Nucleus accumbens (tissue), 56 donors: ENCODE measurements at regions not wholly inside any gene's neighbourhood (a gene's known extent, or its start where the extent isn't known, plus 50 kb on each side); places are given as distances from the start of the nearest gene placed in this dataset.
A peak's percentile ranks its signal among the peaks of the same experiment; 100 is the strongest.

Experiments
- DNase-seq, 56 donors: peaks; one replicate each; lab custom pipeline; 2025; lab: John Stamatoyannopoulos, UW

DNA sequence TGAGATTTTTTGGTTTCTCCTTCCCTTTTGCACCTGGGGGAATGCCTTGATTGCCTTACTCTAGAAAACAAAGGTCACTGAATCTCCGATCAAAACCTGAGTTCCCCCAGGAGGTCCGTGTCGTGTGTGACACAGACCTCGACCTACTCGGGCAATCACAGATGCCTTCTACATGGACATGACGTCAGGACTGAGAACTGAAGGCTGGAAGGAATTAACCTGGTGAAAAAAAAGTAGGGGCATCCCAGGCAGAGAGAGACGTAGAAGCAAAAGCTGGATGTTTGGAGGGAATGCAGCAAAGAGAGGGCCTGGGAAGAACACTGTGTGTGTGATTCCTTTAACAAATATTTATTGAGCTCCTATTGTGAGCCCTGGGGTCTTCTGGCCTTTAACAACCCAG lies 178.0 kb downstream of the PRDM2 start:
- no peak for DNase-seq

DNA sequence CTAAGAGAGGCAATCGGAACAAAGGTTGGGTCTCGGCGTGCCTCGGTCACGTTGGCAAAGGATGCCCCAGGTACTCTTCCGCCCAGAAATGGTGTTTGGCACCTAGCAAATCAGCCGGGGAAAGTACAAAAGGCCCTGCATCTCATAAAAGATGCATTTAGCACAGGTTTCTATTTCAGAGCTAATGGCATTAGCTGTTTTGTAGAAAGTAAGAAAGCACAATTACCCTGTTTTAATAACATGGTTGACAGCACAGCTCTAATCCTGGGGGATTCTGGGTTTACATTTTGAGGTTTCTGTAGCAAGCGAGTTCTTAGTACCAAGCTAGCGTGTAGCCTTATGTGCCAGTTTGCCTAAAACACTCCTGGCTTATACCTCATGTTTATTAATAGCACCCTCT lies 178.5 kb downstream of the PRDM2 start:
- no peak for DNase-seq

DNA sequence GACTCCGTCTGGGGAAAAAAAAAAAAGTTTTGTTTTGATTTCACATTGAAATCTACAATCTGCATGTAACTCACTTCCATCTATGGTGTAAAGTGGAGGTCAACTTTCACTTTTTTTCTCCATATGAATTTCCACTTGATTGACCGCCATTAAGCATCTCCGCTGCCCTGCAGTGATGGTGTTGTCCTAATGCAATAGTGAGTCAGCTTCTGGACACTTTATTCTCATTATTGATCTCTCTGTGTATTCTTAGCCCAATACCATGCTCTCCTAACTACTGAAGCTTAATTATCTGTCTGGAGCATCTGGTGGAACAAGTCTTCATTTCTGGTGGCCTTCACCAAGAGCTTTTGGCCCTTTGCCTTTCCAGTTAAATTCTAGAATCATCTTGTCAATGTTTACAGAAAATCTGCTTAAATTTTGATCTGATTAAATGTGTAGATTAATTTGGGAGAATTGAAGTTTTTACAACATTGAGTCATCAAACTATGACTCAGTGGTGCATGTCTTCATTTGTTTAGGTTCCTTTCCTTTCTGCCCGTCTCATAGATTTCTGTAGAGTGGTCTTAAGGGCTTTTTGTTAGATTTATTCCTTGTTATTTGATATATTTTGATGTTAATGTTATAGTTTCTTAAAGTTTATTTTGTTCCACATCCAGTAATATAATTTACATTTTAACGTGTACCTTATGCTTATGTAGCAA lies 181.5 kb downstream of the PRDM2 start:
- DNase-seq: no peak

DNA sequence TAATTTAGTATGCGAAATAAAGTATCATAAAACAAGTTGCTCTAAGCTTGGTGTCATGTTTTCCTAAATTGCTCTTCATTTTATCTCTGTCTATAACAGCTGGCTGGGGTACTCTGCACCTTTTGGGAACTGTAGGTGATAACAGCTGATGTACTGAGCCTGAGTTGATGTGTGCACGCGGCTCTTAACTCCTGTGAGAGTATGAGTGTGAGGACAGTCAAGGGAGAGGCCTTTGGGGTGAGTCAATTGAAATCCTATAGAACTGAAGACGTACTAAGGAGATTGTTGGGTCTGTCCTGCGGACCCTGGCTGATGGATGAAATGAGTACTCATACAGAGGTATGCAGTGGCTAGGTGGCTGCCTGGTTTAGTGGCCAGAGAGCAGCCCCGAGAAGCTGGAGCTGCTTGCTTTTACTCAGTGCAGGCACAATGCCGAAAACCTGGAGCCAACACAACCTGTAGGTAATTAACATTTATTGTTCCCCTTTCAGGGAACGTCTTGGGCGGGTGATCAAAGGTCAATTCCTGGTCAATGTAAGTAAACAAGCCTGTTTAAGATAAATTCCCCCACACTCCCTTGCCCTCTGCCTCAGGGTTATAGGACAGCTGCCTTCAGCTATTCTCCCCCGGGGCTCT lies 188.5 kb downstream of the PRDM2 start:
- DNase-seq: no peak

DNA sequence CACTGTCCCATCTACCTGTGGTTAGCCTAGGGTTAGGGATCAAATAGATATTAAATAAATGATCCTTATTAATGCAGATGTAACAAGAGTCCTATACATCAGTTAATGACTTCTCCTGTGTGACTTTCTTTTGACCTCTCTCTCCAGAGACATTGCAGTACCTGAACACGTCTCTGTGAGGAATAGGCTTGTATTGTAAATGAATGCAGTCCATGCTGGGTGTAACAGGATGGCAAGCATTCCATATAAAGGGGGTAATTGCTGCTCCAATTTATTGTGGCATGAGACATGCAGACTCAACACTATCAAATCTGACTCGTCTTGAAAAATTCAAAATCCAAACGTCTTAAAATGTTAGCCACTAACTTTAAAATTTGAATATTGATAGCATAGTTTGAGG lies 189.5 kb downstream of the PRDM2 start:
- DNase-seq: no peak

- DNase-seq: no peak
Observed at GRCh38 chr1:13890766-13891165, 190.8 kb downstream of the PRDM2 start.

DNA sequence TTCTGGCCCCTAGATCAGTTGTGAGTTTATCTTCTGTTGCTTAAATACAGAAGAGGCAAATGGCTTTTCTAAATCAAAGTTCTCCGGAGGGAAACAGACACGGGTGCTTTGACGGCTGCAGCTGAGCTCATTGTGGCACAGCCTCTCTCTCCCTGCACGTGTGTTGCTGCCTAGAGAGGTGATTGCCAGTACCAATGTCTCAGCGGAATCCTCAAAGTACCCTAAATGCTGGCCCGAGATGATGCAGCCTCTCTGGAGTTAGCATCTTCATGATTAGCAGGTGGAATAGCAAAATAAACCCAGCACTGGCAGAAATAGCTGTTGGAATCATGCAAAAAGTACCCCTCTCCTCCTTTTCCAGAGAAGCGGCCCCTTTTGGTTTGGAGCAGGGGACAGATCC lies 192.2 kb downstream of the PRDM2 start:
- peak in 1 of 56 donors; percentile 19 for DNase-seq

DNA sequence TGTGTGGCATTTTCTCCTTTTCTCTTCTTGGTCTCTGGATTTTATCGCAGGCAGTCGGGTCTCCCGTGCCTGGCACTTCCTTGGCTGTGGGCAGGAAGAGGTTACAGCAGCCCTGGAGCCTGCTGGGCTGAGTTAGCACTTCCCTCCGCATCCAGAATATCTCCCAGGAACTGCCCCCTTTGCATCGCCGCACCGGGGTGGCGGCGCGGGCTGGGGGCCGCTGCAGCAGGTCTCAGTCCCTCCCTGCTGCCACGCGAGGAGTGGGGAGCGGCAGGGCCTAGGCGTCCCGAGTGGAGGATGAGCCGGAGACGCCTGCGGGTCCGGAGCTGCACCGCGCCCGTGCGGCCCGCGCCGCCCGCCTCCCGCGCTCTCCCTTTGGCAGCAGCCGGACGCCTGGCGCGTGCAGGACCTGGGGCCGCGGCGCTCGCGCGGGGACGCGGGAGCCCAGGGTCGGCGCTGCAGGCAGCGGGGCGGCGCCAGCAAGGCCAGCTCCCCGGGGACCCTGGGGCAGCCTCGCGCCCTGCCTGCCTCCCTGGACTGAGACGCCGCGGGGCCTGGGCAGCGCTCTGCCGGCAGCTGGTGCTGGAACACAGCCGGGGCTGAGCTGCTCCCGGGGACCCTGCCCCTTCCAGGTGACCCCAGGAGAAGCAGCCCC lies 192.8 kb downstream of the PRDM2 start:
- DNase-seq: peak in 15 of 56 donors; percentile 1 to 50 (median 22)

- no peak for DNase-seq
Observed at GRCh38 chr1:13893409-13893821, 193.4 kb downstream of the PRDM2 start.

- no peak for DNase-seq
Observed at GRCh38 chr1:13896932-13897331, 196.9 kb downstream of the PRDM2 start.

DNA sequence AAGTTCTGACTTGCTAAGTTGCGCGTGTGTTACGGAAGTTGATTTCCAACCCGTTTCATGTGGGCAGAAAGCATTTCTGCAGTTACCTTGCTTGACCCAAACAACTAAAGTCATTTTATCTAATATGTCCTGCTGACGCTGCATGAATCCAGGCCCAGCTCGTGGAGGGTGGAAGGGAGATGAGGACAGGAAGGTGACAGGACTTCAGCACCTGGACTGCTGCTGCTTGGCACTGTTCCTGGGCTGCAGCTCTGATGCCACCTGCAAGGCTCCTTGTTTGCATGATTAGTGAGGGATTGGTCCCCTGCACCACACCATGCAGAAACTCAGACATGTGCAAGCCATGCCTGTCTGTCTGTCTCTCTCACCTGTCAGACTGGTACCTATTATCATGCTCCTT lies 198.4 kb downstream of the PRDM2 start:
- DNase-seq: no peak

GRCh38 chr1:13899856-13900255 lies 199.9 kb downstream of the PRDM2 start:
- DNase-seq: no peak

- DNase-seq: no peak
Observed at GRCh38 chr1:13900583-13900982, 200.6 kb downstream of the PRDM2 start.

DNA sequence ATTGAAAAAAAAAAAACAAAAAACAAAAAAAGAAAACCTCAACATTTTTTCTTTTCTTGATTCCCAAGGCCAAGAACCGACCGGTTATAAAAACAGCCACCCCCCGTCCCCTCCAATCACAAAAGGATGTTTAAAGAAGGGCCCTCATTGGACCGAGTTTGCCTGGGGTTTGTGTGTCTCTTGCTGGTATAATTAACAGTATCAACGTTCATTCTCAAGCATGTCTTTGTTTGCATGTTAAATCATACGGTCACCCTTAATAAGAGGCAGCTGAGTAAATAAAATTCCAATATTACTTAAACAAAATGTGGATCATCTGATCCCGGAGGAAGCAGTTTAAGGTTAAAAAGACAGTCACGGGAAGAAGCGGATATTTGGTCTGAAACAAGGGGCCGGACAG lies 201.1 kb downstream of the PRDM2 start:
- DNase-seq: no peak

- DNase-seq: no peak
Observed at GRCh38 chr1:13901597-13901996, 201.6 kb downstream of the PRDM2 start.

- no peak for DNase-seq
Observed at GRCh38 chr1:13908128-13908527, 208.1 kb downstream of the PRDM2 start.

DNA sequence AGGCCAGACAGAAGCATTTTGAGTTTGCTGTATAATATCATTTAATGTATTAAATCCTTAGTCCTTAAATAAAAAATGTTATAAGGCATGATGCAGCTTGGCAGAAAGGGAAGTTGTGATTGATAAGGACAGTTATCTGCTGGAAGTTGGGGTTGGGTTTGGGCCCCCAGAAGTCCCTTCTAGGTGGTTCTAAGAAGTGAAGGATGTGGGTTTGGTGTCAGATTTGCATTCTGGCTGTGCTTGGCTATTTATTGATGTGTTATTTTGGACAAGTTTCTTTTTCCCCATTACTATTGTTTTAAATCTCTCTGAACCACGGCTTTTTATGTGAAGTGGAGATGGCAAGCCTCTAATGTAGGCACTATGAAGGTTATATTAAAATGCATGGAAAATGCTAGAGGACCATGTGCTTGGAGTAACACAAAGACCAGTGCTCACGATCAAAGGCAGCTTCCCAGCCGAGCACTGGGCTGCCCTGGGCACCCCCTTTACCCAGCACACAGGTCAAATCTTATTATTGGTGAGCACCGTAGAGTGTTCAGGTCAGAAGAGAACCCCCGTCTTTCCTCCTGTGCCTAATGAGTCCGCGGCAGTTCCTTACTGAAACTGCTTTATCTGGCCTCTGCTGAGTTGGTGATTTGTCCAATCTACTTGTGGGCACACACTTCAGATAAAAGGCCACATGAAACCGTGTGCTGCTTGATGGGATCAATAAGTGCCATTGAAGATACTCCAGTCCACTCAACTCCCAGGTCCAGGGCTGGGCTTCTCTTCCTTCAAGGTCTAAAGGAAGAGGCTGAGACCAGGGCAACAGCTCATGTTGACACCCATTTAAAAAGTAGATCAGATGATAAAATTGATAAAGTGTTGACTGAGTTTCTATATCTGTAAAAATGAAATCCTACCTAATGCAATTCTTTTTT lies 212.0 kb downstream of the PRDM2 start:
- no peak for DNase-seq

DNA sequence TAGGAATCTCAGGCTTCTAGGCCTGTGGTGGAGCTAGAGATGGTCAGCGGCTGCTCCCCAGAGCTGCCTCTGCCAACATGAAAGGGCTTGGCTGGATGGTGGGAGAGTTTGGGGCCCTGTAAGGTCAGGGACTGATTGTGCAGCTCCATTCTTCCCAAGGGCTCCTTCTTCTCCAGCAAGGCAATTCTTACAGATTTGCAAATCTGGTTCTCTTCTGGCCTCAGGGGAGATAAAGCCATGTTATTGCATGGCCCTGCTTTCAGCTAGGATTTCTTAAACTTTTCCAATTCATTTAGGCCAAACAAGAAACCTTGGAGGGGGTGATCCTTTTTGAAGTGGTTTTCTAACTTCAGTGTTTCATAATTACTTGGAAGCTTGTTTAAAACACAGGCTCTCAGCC lies 213.4 kb downstream of the PRDM2 start:
- no peak for DNase-seq

DNA sequence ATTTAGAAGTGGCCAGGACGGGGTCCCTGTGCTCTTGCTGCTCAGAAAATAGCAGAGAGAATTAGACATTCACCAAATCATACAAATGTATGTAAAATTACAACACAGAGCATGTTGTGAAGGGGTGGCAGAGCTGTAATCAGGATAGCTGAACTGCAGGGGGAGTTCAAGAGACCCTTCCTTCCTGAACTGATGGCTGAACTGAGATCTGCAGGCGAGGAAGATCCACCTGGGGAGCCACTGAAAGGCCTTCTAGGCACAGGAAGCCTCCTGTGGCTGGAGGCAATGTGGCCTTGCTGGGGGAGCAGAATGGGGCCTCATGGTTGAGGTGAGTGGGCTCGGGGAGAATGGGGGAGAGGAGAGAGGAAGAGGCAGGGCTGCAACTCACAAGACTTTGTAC lies 216.5 kb downstream of the PRDM2 start:
- DNase-seq: no peak

DNA sequence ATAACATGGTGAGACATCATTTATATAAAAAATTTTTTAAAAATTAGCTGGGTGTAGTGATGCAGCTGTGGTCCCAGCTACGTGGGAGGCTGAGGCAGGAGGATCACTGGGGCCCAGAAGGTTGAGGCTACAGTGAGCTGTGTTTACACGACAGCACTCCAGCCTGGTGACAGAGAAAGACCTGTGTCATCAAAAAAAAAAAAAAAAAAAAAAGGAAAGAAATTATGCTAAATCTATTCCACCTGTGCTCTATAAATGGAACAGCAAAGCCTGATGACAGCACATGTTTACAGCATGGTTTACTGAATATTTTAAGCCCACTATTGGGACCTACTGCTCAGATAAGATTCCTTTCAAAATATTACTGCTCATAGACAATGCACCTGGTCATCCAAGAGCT lies 217.6 kb downstream of the PRDM2 start:
- no peak for DNase-seq

- no peak for DNase-seq
Observed at GRCh38 chr1:13918862-13919261, 218.9 kb downstream of the PRDM2 start.
